ENCODE measurements at regions not wholly inside any gene's neighbourhood (a gene's known extent, or its start where the extent isn't known, plus 50 kb on each side); places are given as distances from the start of the nearest gene placed in this dataset.

- TF ChIP-seq, protein P1, sequence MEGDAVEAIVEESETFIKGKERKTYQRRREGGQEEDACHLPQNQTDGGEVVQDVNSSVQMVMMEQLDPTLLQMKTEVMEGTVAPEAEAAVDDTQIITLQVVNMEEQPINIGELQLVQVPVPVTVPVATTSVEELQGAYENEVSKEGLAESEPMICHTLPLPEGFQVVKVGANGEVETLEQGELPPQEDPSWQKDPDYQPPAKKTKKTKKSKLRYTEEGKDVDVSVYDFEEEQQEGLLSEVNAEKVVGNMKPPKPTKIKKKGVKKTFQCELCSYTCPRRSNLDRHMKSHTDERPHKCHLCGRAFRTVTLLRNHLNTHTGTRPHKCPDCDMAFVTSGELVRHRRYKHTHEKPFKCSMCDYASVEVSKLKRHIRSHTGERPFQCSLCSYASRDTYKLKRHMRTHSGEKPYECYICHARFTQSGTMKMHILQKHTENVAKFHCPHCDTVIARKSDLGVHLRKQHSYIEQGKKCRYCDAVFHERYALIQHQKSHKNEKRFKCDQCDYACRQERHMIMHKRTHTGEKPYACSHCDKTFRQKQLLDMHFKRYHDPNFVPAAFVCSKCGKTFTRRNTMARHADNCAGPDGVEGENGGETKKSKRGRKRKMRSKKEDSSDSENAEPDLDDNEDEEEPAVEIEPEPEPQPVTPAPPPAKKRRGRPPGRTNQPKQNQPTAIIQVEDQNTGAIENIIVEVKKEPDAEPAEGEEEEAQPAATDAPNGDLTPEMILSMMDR (IDR thresholded peaks at IDR 0.05), result no peak
- TF ChIP-seq POLR2AphosphoS5 (IDR thresholded peaks at IDR 0.05) (no peak), POLR2A (IDR thresholded peaks at IDR 0.05; ENCODE audit: low read depth) (no peak), EP300 (IDR thresholded peaks at IDR 0.05) (no peak)
These were observed 210.0 kb upstream of the PPP2R3A start for GRCh38 chr3:135755330-135756105.
